Suprapubic skin (tissue), 4 donors: ENCODE measurements at regions not wholly inside any gene's neighbourhood (a gene's known extent, or its start where the extent isn't known, plus 50 kb on each side); places are given as distances from the start of the nearest gene placed in this dataset.
"Not testable (repeated sequence)": the region's sequence is repeated elsewhere in the genome, so short reads cannot be mapped to it uniquely, and the experiment has no call there.

ENCODE experiments used
- DNase-seq, 2 donors: peaks; one replicate each; pipeline ENCODE4 v3.0.0-alpha.2; 2019; ENCODE audit warnings: low spot score in 2 of 2
- H3K27ac ChIP-seq: fragments of 200-600 bp; sonication (generic); one replicate; pipeline ENCODE4 v1.5.1; 2019
- H3K27me3 ChIP-seq: fragments of 200-600 bp; sonication (generic); one replicate; pipeline ENCODE4 v1.5.1; 2019
- H3K36me3 ChIP-seq: fragments of 200-600 bp; sonication (generic); one replicate; pipeline ENCODE4 v1.5.1; 2019
- H3K4me1 ChIP-seq: fragments of 200-600 bp; sonication (generic); one replicate; pipeline ENCODE4 v1.5.1; 2019
- H3K4me3 ChIP-seq: fragments of 200-600 bp; sonication (generic); one replicate; pipeline ENCODE4 v1.5.1; 2019; ENCODE audit warnings: mild to moderate bottlenecking
- H3K9me3 ChIP-seq: fragments of 200-600 bp; sonication (generic); one replicate; pipeline ENCODE4 v1.5.1; 2019
- CTCF ChIP-seq, 2 donors: fragments of 200-600 bp in 1 of 2; fragments of 450-650 bp in 1 of 2; sonication (generic) in 1 of 2; IDR thresholded peaks; one replicate each; pipeline ENCODE4 v1.5.1; 2016 to 2019; ENCODE audit warnings: antibody characterized with exemption in 2 of 2, mild to moderate bottlenecking in 1 of 2, moderate library complexity in 1 of 2
- EP300 ChIP-seq: sonication (generic); formaldehyde crosslinking; IDR thresholded peaks from one replicate; pipeline ENCODE4 v1.6.1; 2017; ENCODE audit warnings: antibody characterized with exemption
- POLR2A ChIP-seq, 2 donors: fragments of 450-650 bp; IDR thresholded peaks; one replicate each; pipeline ENCODE4 v1.6.1; 2017; ENCODE audit warnings: antibody characterized with exemption in 2 of 2, mild to moderate bottlenecking in 2 of 2, moderate library complexity in 2 of 2
- POLR2AphosphoS5 ChIP-seq, 3 donors: sonication (generic); formaldehyde crosslinking; IDR thresholded peaks; one replicate each; pipeline ENCODE4 v1.6.1; 2017; ENCODE audit warnings: antibody characterized with exemption in 3 of 3
- WGBS: methylation state at CpG from one replicate; pipeline ENCODE4 v1.1.5; 2018; 5-methylcytosine and 5-hydroxymethylcytosine counted together

- Histone ChIP-seq H3K9me3 (no peaks in the 10 kb centered on the region), H3K27me3 (no peaks in the 10 kb centered on the region), H3K4me1 (peaks cover 1% of the 10 kb centered on the region), H3K36me3 (no peaks in the 10 kb centered on the region), H3K27ac (no peak overlapping the region), H3K4me3 (no peak overlapping the region)
- WGBS, result 72% methylated on average over 2 of the region's 2 CpGs
- DNase-seq, result no peak
- no peak for TF ChIP-seq POLR2AphosphoS5 (IDR thresholded peaks at IDR 0.05)
- TF ChIP-seq CTCF (IDR thresholded peaks at IDR 0.05), result no peak
These were observed 79.7 kb upstream of the SSBP2 start for GRCh38 chr5:81830596-81830995.

- H3K27me3 ChIP-seq, result no peaks in the 10 kb centered on the region
- H3K4me1 ChIP-seq, result peaks cover 8% of the 10 kb centered on the region
- no peaks in the 10 kb centered on the region for H3K9me3 ChIP-seq
- H3K36me3 ChIP-seq, result no peaks in the 10 kb centered on the region
- DNase-seq, result no peak
- no peak overlapping the region for H3K4me3 ChIP-seq
- 78% methylated on average over 5 of the region's 5 CpGs for WGBS
- H3K27ac ChIP-seq, result no peak overlapping the region
- no peak for TF ChIP-seq CTCF (IDR thresholded peaks at IDR 0.05)
- TF ChIP-seq POLR2A (IDR thresholded peaks at IDR 0.05), result no peak
- no peak for TF ChIP-seq POLR2AphosphoS5 (IDR thresholded peaks at IDR 0.05)
- no peak for TF ChIP-seq EP300
These were observed 78.3 kb upstream of the SSBP2 start for GRCh38 chr5:81829242-81829641.

- no peak for DNase-seq
- TF ChIP-seq CTCF (IDR thresholded peaks at IDR 0.05) (no peak), POLR2A (IDR thresholded peaks at IDR 0.05) (no peak), EP300 (no peak), POLR2AphosphoS5 (IDR thresholded peaks at IDR 0.05) (no peak)
- H3K9me3 ChIP-seq, result no peaks in the 10 kb centered on the region
- 91% methylated on average over 1 of the region's 1 CpG for WGBS
- no peaks in the 10 kb centered on the region for H3K27me3 ChIP-seq
- no peak overlapping the region for H3K27ac ChIP-seq
- H3K36me3 ChIP-seq, result no peaks in the 10 kb centered on the region
- H3K4me1 ChIP-seq, result peaks cover 8% of the 10 kb centered on the region
- H3K4me3 ChIP-seq, result no peak overlapping the region
These were observed 76.6 kb upstream of the SSBP2 start for GRCh38 chr5:81827500-81827899.

GRCh38 chr5:81826128-81826527 is 75.2 kb upstream of the SSBP2 start:
- Histone ChIP-seq H3K4me1 (peaks cover 8% of the 10 kb centered on the region), H3K27ac (no peak overlapping the region), H3K9me3 (no peaks in the 10 kb centered on the region), H3K27me3 (no peaks in the 10 kb centered on the region), H3K4me3 (no peak overlapping the region), H3K36me3 (no peaks in the 10 kb centered on the region)
- no peak for DNase-seq
- TF ChIP-seq POLR2AphosphoS5 (IDR thresholded peaks at IDR 0.05) (no peak), EP300 (no peak), POLR2A (IDR thresholded peaks at IDR 0.05) (no peak), CTCF (IDR thresholded peaks at IDR 0.05) (no peak)
- 57% methylated on average over 2 of the region's 2 CpGs for WGBS

- Histone ChIP-seq H3K9me3 (no peaks in the 10 kb centered on the region), H3K4me3 (no peak overlapping the region), H3K4me1 (peaks cover 8% of the 10 kb centered on the region), H3K27me3 (no peaks in the 10 kb centered on the region), H3K36me3 (no peaks in the 10 kb centered on the region), H3K27ac (no peak overlapping the region)
- TF ChIP-seq POLR2AphosphoS5 (IDR thresholded peaks at IDR 0.05), result no peak
- no peak for TF ChIP-seq CTCF (IDR thresholded peaks at IDR 0.05)
- no peak for TF ChIP-seq POLR2A (IDR thresholded peaks at IDR 0.05)
- no peak for TF ChIP-seq EP300
- WGBS, result 35% methylated on average over 3 of the region's 3 CpGs
- DNase-seq, result no peak
These were observed 74.3 kb upstream of the SSBP2 start for GRCh38 chr5:81825237-81825636.

GRCh38 chr5:81823736-81824135 is 72.8 kb upstream of the SSBP2 start:
- DNase-seq, H3K27ac ChIP-seq, H3K4me3 ChIP-seq, H3K9me3 ChIP-seq, H3K4me1 ChIP-seq, H3K36me3 ChIP-seq, H3K27me3 ChIP-seq: not testable (repeated sequence)
- WGBS, result no CpG with 5 or more reads among the region's 24 CpGs
